SW480 (cell line): ENCODE measurements at regions not wholly inside any gene's neighbourhood (a gene's known extent, or its start where the extent isn't known, plus 50 kb on each side); places are given as distances from the start of the nearest gene placed in this dataset.

ENCODE experiments used
- DNase-seq: peaks from one replicate; pipeline ENCODE4 v3.0.0-alpha.2; 2016; ENCODE audit warnings: low spot score

DNA sequence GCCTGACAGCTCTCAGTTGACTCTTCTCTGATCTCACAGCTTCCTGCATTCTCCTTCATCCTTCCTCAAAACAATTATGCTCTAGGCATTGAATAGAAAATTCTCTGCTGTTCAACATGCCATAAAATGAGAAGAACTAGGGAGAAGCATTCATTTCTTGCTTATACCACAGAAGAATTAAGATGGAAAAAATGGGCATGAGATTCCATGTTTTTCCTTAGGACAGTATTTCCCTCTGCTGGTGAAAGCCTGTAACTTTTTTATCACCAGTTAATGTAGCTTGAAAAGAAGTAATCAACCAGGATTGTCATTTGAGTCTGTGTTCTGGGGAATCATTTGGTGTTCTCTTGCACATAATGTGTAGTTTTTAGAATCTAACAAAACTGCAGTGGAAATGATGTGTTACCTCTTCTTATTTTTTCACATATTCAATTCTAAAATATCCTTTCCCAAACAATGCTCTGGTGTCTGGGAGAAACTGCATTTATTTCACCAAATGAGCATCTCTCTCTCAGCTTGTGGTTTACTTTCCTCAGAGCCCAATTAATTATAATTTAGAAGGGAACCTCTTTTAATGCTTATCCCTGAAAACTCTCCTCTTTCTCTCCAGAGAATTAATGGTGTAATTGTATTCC is 92.8 kb upstream of the DCBLD2 start:
- DNase-seq, result peak; percentile 67

DNA sequence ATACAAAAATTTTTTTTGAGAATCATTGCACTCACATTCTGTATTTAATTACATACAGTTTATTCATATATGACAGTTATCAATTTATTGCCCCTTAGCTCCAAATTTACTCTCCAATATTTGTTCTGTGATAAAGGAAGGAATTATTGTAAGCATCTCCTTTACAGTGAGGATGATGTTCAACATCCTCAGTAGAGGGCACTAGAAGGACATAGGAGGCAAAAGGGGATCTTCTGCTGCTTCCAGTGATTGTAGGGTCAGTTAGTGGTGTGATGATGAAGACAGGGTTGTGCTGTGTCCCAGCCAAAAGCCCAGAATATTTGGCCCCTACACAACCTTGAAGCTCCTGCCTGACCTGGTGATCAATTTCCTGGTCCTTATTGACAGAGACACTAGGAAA is 89.9 kb upstream of the DCBLD2 start:
- no peak for DNase-seq

DNA sequence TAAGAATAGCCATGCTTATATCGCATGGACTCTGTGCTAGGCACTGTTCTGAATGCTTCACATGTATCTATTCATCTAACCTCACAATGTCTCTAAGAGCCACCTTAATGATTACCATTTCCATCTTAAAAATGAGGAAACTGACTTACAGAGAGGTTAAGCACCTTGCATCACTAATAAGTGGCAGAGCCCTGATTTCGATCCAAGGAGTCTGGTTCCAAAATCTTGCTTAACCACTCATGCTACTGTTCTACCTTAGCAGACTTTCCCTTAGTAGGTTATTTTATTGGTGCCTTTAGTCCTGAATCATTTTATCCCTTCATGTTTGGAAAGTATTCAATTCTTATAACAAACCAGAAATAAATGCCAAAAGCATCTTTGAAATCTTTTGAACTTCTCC is 89.2 kb upstream of the DCBLD2 start:
- no peak for DNase-seq

DNA sequence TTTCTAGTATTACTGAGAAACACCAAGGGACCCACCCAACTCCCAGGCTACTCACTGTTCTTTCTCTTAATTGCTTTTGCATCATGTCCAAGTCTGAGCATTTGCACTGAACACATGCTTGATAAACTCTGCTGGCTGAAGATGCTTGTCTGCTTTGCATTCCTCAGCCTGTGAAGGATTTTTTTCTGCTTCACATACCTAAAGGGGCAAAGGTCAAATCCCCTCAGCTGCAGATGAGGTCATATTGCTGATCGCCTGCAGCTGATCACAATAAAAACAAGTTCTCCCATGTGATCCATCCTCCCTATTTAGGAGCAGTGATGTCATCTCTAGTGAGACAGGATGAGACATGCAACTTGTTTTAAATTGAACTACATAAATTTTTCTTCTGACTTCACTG is 84.6 kb upstream of the DCBLD2 start:
- DNase-seq, result peak; percentile 48

DNA sequence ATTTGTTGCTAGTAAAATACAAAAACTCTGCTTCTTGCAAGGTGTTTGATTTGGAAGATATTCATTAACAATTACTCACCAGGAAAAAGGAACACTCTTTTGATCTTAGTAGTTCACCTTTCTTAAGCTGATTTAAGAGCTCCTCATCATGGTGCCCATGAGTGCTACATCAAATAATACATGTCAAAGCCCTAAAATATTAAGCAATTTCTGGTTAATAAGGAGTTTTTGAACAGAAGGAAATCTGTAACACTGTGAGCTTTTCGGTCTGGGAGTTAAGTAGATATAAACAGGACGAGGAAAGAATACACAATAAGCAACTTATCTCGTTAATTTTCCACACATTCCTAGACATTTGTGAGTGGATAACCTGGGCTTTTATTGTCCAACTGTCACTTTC is 83.9 kb upstream of the DCBLD2 start:
- DNase-seq, result no peak

DNA sequence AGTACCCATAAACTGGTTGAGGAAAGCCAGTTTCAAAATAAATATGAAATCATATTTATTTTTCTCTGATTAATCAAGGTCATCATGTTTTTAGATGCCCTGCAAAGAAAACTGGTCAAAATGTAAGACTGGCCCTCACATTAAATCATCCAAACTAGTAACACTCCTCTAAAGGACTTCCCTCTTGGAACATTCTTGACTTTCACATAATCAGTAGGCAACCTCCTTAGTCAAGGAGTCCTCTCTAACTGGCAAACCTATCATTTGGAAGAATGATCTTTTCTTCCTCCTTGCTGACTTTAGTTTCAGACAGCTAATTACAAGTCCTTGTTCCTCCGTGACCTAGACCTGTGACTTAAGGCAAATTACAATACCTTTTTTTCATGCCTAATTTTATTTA is 82.5 kb upstream of the DCBLD2 start:
- no peak for DNase-seq

DNA sequence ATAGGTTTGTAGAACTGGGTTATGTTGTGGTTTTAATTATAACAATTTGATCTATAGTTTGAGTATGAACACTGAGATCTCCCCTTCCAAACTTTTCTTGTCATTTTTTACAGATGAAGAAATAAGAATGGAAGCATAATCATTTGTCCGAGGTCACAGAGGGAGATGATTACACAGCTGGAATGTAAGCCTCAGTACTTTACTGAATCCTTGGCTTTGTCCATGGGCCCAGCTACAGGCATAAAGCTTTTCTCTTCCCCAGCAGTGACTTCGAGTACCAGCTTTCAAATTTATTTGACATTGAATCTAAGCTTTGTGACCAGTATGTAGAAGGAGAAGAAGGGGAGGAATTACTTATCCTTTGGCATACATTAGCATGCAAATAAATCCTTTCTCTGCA is 80.9 kb upstream of the DCBLD2 start:
- DNase-seq, result no peak

DNA sequence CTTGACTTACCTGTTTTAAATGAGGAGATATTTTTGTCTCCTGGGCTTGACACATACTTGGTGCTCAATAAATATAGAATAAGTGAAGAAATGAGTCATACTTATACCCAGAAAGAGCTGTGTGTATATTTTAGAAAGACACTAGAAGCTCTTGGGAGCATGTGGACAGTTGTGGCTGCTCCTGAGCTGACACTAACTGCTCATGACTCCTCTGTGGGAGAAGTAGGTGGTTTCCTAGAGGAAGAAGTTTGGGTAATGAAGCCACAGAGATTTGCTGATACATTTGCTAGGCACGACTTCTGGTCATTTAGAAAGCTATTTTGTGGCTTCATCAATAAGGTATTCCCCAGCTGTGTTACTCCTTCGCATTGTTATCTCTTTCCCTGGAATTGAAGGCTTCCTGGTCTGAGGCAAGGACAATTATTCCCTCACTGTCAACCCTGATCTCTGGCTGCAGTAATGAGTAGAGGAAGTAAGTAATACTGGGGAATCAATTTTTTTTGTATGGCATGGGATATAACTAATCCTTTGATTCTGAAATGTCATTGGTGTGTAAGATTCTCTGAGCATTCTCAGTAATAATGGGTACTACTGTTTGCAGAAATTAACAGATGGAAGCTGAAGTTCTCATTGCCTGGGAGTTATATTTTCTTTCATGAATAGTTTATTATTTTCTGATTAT is 79.6 kb upstream of the DCBLD2 start:
- peak; percentile 74 for DNase-seq

DNA sequence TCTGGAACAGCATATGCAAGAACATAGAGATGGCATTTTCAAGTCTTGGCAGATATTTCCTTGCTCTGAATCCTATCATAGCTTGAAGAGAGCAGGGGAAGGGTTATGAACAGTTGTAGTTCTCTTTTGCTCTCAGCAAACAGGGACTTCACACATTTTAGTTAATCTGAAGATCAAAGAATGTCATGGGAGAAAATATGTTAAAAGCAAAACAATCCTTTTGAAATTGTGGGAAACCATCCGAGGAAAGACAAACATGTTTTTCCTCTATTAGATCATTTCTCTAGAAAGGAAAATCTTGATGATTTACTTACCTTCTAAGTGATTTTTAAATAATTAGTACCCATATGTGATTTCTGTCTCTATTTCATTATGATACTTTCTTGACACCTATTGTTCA is 77.8 kb upstream of the DCBLD2 start:
- no peak for DNase-seq

DNA sequence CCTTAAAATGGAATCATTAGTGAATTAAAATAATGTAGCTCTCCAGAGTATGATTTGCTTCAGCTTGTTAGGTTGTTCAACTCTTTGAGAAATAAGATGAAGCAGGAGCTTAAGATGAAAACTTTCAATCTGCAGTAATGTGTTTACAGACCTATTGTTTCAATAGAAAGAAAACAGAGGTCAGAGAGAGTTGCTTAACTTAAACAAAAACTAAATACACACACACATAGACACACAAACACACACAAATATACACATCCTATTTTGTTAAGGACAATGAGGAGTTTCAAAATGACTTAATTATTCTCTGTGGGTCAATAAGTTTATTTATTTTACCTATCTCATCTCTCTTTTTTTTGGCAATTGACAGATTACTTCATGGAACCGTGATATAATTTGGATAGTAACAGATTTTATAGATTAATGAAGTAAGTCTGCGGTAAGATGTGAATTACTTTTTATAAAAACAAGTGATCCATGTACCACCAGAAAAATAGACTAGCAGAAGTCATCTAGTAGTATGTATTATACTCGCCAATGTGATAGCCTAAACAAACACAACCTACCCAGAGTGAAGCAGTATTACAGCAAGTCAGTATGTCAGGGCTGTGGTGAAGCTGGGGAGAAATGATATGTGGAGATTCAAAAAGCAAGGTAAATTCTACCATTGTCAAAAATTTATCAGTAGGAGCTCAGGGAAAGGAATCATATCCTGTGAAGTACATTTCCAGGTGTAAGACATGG is 76.7 kb upstream of the DCBLD2 start:
- DNase-seq, result no peak

DNA sequence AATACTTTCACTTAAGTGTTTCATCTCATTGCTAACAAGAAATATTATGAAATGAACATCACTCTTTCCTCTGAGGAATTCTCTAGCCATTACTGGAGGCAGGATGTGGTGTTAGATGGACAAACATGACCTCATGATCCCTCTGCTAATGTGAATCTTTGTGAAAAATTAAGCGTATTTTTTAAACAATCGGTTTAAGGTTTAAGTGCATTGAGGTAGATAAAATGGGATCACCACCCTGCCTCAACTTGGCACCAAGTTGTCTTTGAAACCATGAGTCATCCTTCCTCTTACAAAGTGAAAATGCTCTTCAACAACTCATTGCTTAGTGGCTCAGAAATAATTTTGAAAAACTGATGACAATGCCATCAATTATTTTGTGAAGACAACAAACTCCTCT is 76.0 kb upstream of the DCBLD2 start:
- peak; percentile 92 for DNase-seq

DNA sequence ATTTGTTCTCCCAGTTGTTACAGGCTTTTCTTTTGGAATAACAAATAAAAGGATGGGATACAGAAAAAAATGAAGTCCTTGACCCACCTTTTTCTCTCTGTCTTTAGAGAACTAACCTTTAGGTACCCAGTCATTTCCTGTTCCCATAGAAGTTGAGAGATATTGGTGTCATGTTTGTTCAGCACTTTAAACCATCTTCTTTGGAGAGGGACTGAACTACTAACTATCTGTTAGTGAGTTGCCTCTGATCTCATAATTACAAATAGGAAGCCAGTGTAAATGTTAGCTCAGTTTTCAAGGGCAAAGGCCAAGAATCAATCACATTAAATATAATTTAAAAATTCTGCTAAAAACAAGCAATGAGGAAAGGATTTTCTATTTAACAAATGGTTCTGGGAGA is 72.9 kb upstream of the DCBLD2 start:
- no peak for DNase-seq

DNA sequence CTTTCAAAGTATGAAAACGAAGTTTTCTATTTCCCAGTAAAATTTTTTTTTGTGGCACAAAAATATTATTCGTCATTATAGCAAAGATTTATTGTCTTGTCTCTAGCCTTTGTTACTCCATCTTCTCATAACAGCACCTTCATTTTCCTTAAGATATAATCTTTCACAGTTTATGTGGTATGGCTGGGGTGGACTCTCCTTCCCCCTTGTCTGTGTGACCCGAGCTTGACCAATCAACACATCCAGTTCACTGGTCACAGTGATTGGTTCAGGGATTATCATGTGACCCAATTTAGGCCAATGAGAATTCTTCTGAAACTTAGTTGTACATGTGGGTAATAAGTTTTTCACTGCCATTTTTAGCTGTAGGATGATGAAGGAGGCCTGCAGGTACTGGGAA is 71.2 kb upstream of the DCBLD2 start:
- no peak for DNase-seq

DNA sequence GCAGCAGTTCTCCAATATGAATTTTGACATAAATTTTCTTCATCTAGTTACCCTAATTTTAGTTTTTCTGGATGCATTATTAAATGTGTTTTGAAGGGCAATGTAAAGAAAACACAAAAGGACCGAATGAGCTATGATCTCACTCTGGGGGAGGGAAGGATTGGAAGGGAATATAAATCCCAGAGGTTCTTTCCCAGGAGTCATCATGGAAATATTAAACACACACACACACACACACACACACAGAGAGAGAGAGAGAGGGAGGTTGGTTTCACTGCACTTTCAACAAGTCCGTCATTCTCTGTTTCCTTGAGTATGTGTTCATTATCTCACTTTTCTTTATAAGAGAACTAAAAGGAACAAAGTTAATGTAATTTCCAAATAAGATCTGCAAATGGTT is 70.7 kb upstream of the DCBLD2 start:
- peak; percentile 92 for DNase-seq

DNA sequence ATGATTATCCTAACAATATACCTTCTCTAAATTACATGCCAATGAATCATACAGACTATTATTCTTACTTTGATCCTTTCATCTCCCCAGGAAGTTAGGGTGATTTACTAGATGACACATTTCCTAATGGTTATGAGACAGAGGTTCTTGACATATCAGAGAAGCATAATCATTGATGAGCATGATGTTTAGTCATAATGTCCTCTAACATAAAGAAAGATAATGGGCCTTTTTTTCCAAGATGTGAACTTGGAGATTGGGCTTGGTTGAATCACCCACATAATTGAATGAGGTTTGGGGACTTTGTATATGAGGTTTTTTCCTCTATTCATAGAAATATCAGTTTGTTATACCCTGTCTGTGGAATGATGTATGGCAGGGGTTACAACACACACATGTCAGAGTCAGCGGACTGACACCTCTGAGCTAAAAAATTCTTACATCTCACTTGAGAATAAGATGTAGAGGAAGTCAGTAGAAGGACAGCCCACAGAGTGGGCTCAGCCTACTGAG is 69.7 kb upstream of the DCBLD2 start:
- DNase-seq, result peak; percentile 99

DNA sequence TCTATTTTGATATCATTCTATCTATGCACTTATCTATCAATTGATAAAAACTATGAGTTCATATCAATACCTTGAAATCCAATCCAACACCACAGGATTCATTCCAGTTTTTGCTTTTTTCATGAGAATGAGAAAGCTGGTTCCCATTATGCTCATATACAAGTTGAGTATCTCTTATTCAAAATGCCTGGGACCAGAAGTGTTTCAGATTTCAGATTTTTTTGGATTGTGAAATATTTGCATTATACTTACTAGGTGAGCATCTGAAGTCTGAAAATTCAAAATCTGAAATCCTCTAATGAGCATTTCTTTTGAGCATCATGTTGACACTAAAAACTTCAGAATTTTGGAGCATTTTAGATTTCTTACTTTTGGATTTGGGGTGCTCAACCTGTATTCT is 67.8 kb upstream of the DCBLD2 start:
- no peak for DNase-seq

DNA sequence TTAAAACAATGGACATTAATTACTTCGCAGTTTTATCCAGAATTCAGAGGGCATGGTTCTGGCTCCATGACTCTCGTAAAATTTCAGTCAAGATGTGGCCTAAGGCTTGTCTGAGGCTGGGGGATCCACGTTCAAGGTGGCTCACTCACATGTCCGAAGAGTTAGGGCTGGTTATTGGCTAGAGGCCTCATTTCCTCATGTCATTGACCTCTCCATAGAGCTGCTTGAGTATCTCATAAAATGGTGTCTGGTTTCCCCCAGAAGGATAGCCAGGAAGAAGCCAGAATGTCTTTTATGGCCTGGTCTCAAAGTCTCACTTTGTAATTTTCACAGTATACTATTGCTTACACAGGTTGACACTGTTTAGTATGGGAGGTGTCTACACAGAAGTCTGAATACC is 67.3 kb upstream of the DCBLD2 start:
- DNase-seq, result peak; percentile 58

DNA sequence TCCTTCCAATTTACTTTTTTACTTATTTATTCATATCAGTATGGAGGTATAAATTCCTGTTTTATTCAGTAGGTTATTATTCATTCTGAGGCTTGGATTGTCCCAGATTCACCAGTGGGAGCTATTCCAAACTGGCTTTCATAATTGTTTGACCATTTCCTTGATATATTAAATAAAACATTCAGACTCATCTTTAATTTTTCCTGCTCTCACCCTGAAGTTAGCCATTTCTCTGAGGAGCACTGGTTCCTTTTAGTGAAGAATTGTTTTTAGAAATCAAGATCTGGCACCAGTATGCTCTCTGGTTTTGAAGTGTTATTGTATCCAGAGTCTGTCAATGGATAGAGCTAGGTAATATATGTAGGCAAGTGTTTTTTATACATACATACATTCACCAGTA is 66.9 kb upstream of the DCBLD2 start:
- no peak for DNase-seq

DNA sequence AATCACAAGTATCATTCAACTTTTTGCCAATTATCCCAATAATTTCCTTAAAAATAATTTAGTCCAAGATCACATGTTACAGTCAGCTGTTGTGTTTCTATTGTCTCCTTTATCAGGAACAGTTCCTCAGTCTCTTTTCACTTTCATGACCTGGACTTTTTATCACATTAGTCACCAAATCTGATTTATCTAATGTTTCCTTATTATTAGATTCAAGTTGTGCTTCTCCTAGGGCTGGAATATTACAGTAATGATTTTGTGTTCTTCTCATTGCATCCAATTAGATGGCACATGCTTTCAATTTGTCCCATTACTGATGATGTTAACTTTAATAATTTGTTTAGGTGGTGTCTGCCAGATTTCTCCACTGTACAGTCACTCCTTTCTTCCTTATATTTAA is 66.3 kb upstream of the DCBLD2 start:
- DNase-seq, result no peak

DNA sequence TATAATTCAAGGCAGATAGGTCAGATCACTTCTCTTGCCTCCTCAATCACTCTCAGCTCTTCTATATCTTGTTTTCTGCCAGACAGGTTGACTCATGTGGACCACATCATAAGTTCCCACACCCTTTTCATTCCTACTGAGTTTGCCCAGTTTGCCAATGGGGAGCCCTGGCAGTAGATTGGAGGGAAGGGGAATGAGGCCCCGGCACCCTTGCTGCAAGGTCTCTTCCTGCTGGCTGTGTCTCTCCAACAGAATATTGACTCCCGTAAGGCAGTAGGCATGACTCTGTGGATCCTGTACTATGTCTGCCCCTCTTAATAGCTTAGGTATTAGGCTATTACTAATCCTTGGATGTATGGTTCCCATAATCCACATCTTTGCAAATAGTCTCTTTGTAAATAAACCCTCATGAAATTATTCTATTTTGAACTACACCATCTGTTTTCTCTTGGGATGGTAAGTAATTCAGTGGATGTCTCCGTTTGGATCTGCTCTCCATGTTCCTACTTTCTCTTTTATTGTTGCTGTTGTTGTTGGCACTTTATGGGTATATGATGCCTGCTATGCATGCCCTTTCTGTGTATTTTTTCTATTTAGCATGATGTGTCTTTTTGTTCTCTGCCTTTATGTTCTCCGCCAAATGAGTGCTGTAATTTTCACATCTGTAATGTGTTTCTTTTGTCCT is 65.5 kb upstream of the DCBLD2 start:
- peak; percentile 96 for DNase-seq

DNA sequence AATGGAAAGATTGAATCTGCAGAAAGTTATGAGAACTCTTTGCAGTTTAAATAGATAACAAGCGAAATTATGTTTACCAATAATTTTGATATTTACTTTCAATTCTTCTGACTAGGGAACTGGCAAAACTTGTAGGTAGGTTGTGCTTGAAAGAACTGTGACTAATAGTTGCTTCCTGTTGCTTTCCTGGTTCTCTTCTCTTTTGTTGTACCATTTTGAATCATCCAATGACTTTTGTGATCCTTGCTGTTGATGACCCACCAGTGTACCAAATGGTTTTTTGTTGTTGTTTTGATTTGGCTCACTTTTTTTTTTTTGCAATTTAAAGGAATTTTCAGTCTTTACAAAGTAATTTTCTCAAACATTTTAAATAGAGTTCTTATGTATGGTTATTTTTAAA is 64.9 kb upstream of the DCBLD2 start:
- DNase-seq, result no peak

DNA sequence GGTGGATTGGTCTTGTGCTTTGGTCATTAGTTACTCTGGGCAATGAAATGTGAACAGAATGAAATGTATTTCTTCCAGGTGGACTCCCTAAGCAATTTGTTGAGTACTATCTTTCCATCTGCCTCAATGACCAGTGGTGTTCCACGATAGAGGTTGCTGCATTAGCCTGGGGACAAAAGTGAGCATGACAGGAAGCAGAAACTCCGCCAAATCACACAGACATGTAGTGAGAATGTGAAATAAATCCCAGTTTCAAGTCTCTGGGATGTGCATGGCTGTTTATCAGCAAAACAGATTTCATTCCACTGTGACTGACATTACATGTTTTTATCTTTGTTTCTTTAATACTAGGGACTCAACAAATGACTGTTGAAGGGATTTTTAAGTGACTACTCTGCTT is 63.3 kb upstream of the DCBLD2 start:
- no peak for DNase-seq

DNA sequence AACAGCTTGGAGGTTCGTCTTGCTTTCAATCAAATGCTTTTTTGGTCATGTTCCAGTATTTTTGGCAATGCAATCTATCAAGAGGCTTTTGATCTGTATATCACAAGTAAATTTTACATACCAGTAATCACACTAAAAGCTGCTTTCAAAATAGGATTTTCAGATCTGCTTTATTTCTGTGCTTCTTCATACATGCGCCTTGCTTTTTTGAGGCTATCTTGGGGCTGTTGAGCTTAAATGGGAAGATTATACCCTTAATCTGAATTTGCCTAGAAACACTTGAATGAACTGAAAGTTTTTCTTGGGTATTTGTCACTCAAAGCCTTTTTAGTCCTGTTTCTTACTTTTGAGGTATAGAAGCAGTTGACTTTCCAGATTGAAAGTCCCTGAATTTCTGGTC is 62.1 kb upstream of the DCBLD2 start:
- DNase-seq, result no peak
